Hepatocyte (in vitro differentiated cells): ENCODE measurements at regions not wholly inside any gene's neighbourhood (a gene's known extent, or its start where the extent isn't known, plus 50 kb on each side); places are given as distances from the start of the nearest gene placed in this dataset.

Experiments used
- DNase-seq: peaks from one replicate; pipeline ENCODE4 v3.0.0-alpha.2; 2016; ENCODE audit warnings: low spot score
- H2AFZ ChIP-seq: fragments of 200-600 bp; sonication (generic); 2 replicates; pipeline ENCODE4 v1.6.0; 2016; ENCODE audit warnings: antibody characterized with exemption, mild to moderate bottlenecking
- H3K27ac ChIP-seq: fragments of 200-600 bp; sonication (generic); 2 replicates; pipeline ENCODE4 v1.5.1; 2016; ENCODE audit warnings: mild to moderate bottlenecking
- H3K27me3 ChIP-seq: fragments of 200-600 bp; sonication (generic); 2 replicates; pipeline ENCODE4 v1.6.1; 2016
- H3K36me3 ChIP-seq: fragments of 200-600 bp; sonication (generic); replicated peaks from 2 replicates; pipeline ENCODE4 v1.5.1; 2016; ENCODE audit warnings: low read depth; ENCODE audit not compliant: insufficient read depth
- H3K4me1 ChIP-seq: fragments of 200-600 bp; sonication (generic); 2 replicates; pipeline ENCODE4 v1.5.1; 2016; ENCODE audit warnings: mild to moderate bottlenecking, moderate library complexity; ENCODE audit not compliant: insufficient read depth
- H3K4me2 ChIP-seq: fragments of 200-600 bp; sonication (generic); 2 replicates; pipeline ENCODE4 v1.6.0; 2016
- H3K4me3 ChIP-seq: fragments of 200-600 bp; sonication (generic); 2 replicates; pipeline ENCODE4 v1.5.1; 2016; ENCODE audit warnings: mild to moderate bottlenecking
- H3K79me2 ChIP-seq: fragments of 200-600 bp; sonication (generic); 2 replicates; pipeline ENCODE4 v1.6.0; 2017; ENCODE audit warnings: mild to moderate bottlenecking
- H3K9me2 ChIP-seq: fragments of 200-600 bp; sonication (generic); replicated peaks from 2 replicates; pipeline ENCODE4 v1.6.0; 2017; ENCODE audit warnings: mild to moderate bottlenecking; ENCODE audit not compliant: insufficient read depth
- H3K9me3 ChIP-seq: fragments of 200-600 bp; sonication (generic); 2 replicates; pipeline ENCODE4 v1.5.1; 2016; ENCODE audit warnings: low read depth, mild to moderate bottlenecking
- H4K20me1 ChIP-seq: fragments of 200-600 bp; sonication (generic); 2 replicates; pipeline ENCODE4 v1.6.0; 2016; ENCODE audit warnings: mild to moderate bottlenecking; ENCODE audit not compliant: insufficient read depth, poor library complexity, severe bottlenecking
- CTCF ChIP-seq: fragments of 200-600 bp; sonication (generic); IDR thresholded peaks from 2 replicates; pipeline ENCODE4 v1.5.1; 2016; ENCODE audit warnings: antibody characterized with exemption, mild to moderate bottlenecking; ENCODE audit not compliant: poor library complexity
- EZH2 ChIP-seq: fragments of 200-600 bp; sonication (generic); IDR thresholded peaks from 2 replicates; pipeline ENCODE4 v1.6.1; 2016; ENCODE audit warnings: antibody characterized with exemption, mild to moderate bottlenecking, borderline replicate concordance
- EZH2phosphoT487 ChIP-seq: fragments of 200-600 bp; sonication (generic); IDR thresholded peaks from one replicate; pipeline ENCODE4 v1.6.1; 2018; ENCODE audit warnings: antibody characterized with exemption, mild to moderate bottlenecking, low read depth, moderate library complexity; ENCODE audit not compliant: unreplicated experiment, severe bottlenecking
- WGBS: methylation state at CpG from one replicate; pipeline ENCODE4 v1.1.6; 2016; ENCODE audit warnings: low lambda C conversion rate; ENCODE audit errors: missing lambda C conversion rate; 5-methylcytosine and 5-hydroxymethylcytosine counted together

- 92% methylated on average over 13 of the region's 13 CpGs for WGBS
- TF ChIP-seq CTCF: no peak
- no peak for TF ChIP-seq EZH2
- no peak for TF ChIP-seq EZH2phosphoT487
- H3K9me3 ChIP-seq: no peaks in the 10 kb centered on the region
- H3K79me2 ChIP-seq: no peaks in the 10 kb centered on the region
- H3K27ac ChIP-seq: no peak overlapping the region
- no peaks in the 10 kb centered on the region for H3K4me1 ChIP-seq
- no peaks in the 10 kb centered on the region for H3K36me3 ChIP-seq
- H3K27me3 ChIP-seq: no peaks in the 10 kb centered on the region
- no peak overlapping the region for H3K4me2 ChIP-seq
- no peak overlapping the region for H2AFZ ChIP-seq
- no peaks in the 10 kb centered on the region for H4K20me1 ChIP-seq
- no peaks in the 10 kb centered on the region for H3K9me2 ChIP-seq
- H3K4me3 ChIP-seq: no peak overlapping the region
- DNase-seq: no peak
These were observed 253.5 kb downstream of the DCDC2C start for GRCh38 chr2:3956892-3957291.

- Histone ChIP-seq H3K27ac (no peak overlapping the region), H3K4me1 (no peaks in the 10 kb centered on the region), H3K9me3 (no peaks in the 10 kb centered on the region), H3K27me3 (no peaks in the 10 kb centered on the region), H3K9me2 (no peaks in the 10 kb centered on the region), H3K36me3 (no peaks in the 10 kb centered on the region), H4K20me1 (no peaks in the 10 kb centered on the region), H3K79me2 (no peaks in the 10 kb centered on the region), H3K4me3 (no peak overlapping the region), H3K4me2 (no peak overlapping the region), H2AFZ (no peak overlapping the region)
- DNase-seq: no peak
- no peak for TF ChIP-seq EZH2phosphoT487
- TF ChIP-seq EZH2: no peak
- no peak for TF ChIP-seq CTCF
- WGBS: 87% methylated on average over 9 of the region's 9 CpGs
These were observed 255.1 kb downstream of the DCDC2C start for GRCh38 chr2:3958465-3958864.

GRCh38 chr2:3958969-3959368 is 255.6 kb downstream of the DCDC2C start:
- no peak for DNase-seq
- H3K36me3 ChIP-seq: no peaks in the 10 kb centered on the region
- WGBS: 54% methylated on average over 13 of the region's 13 CpGs
- TF ChIP-seq EZH2 (no peak), EZH2phosphoT487 (no peak), CTCF (no peak)
- H3K27me3 ChIP-seq: no peaks in the 10 kb centered on the region
- H3K4me3 ChIP-seq: no peak overlapping the region
- H4K20me1 ChIP-seq: no peaks in the 10 kb centered on the region
- no peaks in the 10 kb centered on the region for H3K9me3 ChIP-seq
- no peaks in the 10 kb centered on the region for H3K79me2 ChIP-seq
- H3K4me2 ChIP-seq: no peak overlapping the region
- no peak overlapping the region for H2AFZ ChIP-seq
- H3K9me2 ChIP-seq: no peaks in the 10 kb centered on the region
- H3K27ac ChIP-seq: no peak overlapping the region
- no peaks in the 10 kb centered on the region for H3K4me1 ChIP-seq

- Histone ChIP-seq H3K4me3 (no peak overlapping the region), H3K79me2 (no peaks in the 10 kb centered on the region), H3K9me3 (no peaks in the 10 kb centered on the region), H3K9me2 (no peaks in the 10 kb centered on the region), H3K27ac (no peak overlapping the region), H3K4me1 (no peaks in the 10 kb centered on the region), H2AFZ (no peak overlapping the region), H3K27me3 (no peaks in the 10 kb centered on the region), H3K36me3 (no peaks in the 10 kb centered on the region), H3K4me2 (no peak overlapping the region), H4K20me1 (no peaks in the 10 kb centered on the region)
- 9% methylated on average over 2 of the region's 2 CpGs for WGBS
- DNase-seq: peak; percentile 61
- no peak for TF ChIP-seq EZH2
- TF ChIP-seq EZH2phosphoT487: no peak
- peak; percentile 78 for TF ChIP-seq CTCF
These were observed 256.0 kb downstream of the DCDC2C start for GRCh38 chr2:3959372-3959771.
